AG09309 (cell line): ENCODE measurements at regions not wholly inside any gene's neighbourhood (a gene's known extent, or its start where the extent isn't known, plus 50 kb on each side); places are given as distances from the start of the nearest gene placed in this dataset.

Source experiments
- DNase-seq: peaks from one replicate; pipeline ENCODE4 v3.0.0-alpha.2; 2010; ENCODE audit warnings: low read depth
- H3K4me3 ChIP-seq: 2 replicates; pipeline ENCODE4 v1.5.1; 2011; ENCODE audit warnings: mild to moderate bottlenecking, low read depth, low read length, moderate library complexity; ENCODE audit not compliant: control insufficient read depth
- TF ChIP-seq, protein P1 (sequence below): IDR thresholded peaks from 2 replicates; pipeline ENCODE4 v1.5.1; 2011; ENCODE audit warnings: mild to moderate bottlenecking, low read depth, low read length, inconsistent platforms; ENCODE audit not compliant: insufficient read depth, control insufficient read depth; ENCODE audit errors: missing control alignments

DNA sequence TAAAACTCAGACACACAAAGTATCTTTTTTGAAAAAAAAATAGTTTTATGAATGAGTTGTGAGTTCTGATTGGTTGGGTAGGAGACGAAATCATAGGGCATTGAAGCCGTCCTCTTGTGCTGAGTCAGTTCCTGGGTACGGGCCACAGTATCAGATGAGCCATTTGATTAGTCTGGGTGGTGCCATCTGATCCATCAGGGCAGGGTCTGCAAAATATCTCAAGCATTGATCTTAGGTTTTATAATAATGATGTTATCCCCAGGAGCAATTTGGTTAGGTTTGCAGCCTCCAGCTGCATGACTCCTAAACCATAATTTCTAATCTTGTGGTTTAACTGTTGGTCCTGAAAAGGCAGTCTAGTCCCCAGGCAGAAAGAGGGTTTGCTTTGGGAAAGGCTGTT lies 1310.6 kb downstream of the SLITRK1 start:
- no peak overlapping the region for H3K4me3 ChIP-seq
- TF ChIP-seq, protein P1, sequence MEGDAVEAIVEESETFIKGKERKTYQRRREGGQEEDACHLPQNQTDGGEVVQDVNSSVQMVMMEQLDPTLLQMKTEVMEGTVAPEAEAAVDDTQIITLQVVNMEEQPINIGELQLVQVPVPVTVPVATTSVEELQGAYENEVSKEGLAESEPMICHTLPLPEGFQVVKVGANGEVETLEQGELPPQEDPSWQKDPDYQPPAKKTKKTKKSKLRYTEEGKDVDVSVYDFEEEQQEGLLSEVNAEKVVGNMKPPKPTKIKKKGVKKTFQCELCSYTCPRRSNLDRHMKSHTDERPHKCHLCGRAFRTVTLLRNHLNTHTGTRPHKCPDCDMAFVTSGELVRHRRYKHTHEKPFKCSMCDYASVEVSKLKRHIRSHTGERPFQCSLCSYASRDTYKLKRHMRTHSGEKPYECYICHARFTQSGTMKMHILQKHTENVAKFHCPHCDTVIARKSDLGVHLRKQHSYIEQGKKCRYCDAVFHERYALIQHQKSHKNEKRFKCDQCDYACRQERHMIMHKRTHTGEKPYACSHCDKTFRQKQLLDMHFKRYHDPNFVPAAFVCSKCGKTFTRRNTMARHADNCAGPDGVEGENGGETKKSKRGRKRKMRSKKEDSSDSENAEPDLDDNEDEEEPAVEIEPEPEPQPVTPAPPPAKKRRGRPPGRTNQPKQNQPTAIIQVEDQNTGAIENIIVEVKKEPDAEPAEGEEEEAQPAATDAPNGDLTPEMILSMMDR = no peak
- no peak for DNase-seq

DNA sequence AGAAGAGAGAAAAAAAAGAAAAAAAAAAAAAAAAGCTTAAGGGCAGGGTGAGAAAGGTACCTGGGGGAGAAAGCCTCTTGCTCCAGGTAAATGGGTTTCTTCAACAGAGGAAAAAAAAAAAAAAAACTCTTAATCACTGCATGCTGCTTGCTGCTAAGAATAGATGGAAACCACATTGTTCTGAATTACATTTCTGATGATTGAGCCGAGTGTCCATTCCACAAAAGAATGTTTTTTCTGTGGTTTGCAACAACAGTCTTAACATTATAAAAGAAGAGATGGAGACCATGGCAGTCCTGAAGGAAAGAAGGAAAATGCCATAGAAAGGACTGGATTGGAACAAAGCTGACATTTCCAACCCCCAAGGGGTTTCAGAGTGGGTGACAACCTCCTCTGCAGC lies 1312.7 kb downstream of the SLITRK1 start:
- H3K4me3 ChIP-seq = no peak overlapping the region
- no peak for DNase-seq
- TF ChIP-seq, protein P1 = no peak

DNA sequence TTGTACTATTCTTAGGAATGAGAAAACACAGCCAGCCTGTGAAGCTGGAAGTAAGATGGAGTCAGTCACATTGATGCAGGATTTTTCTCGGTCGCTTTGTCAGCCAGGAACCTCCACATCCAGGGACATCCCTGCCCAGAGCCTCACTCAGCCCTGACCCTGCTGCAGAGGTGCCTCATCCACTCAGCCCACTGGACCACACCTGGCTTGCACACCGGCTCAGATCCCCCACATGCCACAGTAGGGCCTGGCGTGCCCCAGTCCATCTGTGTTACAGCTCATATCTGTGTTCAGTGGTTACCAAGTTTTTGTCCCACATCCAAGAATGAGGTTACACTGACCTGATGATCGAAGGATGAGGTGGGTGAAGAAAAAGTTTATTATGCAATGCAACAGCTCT lies 1315.4 kb downstream of the SLITRK1 start:
- DNase-seq = no peak
- H3K4me3 ChIP-seq = no peak overlapping the region
- TF ChIP-seq, protein P1 = no peak

DNA sequence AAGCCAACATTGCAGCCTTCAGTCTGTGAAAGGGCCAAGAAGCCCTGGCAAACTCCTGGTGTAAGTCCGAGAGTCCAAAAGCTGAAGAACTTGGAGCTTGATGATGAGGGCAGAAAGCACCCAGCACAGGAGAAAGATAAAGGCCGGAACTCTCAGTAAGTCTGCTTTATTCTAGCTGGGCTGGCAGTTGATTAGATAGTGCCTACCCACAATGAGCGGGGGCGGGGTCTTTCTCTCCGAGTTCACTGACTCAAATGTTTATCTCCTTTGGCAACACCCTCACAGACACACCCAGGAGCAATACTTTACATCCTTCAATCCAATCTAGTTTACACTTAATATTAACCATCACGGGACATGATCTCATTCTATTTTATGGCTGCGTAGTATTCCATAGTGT lies 1317.1 kb downstream of the SLITRK1 start:
- no peak for DNase-seq
- TF ChIP-seq, protein P1 = no peak
- no peak overlapping the region for H3K4me3 ChIP-seq

DNA sequence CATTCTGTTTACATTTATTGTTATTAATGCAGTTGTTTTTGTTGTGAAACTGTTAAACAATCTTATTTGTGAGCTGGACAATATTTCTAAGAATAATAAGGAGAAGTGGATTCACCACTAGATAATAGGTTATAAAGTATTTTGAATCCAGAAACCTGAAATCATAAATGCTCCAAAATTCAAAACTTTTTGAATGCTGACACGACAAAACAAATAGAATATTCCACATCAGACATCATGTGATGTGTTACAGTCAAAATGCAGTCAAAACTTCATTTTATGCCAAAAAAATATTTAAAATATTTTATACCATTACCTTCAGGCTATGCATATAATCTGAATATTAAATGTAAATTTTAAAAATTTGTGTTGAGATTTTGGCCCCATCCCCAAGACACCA lies 1321.4 kb downstream of the SLITRK1 start:
- DNase-seq = no peak
- H3K4me3 ChIP-seq = no peak overlapping the region
- TF ChIP-seq, protein P1 = no peak

DNA sequence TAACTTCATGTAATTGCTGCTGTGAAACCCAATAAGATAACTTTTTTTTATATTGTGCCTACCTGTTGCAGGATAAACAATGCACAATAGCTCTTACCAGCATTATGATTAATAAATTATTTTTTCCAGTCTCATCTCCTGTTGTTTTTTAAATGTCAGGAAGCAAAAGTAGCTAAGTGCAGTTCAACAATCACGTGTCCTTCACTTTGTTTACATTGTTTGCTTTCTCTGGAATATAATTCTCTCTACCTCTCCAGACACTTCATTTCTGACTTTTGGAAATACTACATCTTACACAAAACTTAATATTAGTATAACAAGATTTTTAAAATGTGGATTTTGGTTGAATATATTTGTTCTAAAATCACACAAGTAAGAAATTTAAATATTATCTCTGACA lies 1359.4 kb downstream of the SLITRK1 start:
- TF ChIP-seq, protein P1 = no peak
- DNase-seq = no peak
- H3K4me3 ChIP-seq = no peak overlapping the region

DNA sequence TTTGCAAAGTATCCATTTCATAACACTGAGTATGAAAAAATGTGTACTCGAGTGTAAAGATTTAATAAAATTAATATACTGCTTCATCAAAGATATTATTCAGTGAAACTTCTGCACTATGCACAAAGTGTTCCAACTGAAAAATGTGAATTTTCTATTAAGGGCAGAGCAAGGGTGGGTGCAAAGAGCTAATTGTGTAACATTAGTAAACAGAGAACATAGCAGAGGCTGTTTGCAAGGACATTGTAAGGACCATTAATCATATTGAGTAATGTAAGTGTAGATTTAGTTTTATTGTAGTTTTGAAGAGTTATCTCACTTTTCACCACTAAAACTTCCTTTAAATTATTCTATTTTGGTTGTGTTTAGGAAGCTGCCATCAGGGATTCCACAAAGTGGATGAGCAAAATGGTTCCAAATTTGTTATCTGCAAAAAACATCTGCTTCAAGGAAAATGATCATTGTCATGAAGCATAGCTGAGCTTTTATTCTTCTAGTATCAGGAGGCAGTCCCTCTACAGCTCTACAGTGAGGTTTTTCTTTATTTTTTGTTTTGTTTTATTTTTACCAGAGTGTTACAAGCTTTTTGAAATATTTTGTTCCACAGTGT lies 1375.4 kb downstream of the SLITRK1 start:
- H3K4me3 ChIP-seq = no peak overlapping the region
- TF ChIP-seq, protein P1 = no peak
- DNase-seq = no peak
